GM18861 (cell line): ENCODE measurements at regions not wholly inside any gene's neighbourhood (a gene's known extent, or its start where the extent isn't known, plus 50 kb on each side); places are given as distances from the start of the nearest gene placed in this dataset.
A peak's percentile ranks its signal among the peaks of the same experiment; 100 is the strongest.

Experiments used
- ATAC-seq: cut with Tn5 transposase; IDR thresholded peaks from one replicate; pipeline ENCODE4 v1.9.1; 2021; ENCODE audit not compliant: unreplicated experiment

DNA sequence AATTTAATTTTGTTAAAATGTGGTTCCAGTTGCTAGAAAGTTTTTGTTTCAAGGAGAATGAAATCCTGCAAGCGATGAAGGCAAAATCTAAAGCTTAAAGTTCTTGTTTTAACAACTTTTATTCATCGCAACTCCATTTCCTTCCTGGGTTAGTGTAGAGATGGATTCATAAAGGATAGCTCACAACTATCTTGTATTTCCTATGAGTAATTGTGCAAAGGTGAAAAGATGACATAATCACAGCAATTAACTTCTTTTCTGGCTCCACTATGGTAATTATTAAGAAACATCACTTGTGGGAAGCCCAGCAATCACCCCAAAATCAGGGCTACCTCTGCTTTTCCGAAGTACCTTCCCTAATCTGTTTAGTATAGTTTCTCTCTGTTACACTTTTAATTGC is 80.8 kb upstream of the SEMA6A start:
- no peak for ATAC-seq

DNA sequence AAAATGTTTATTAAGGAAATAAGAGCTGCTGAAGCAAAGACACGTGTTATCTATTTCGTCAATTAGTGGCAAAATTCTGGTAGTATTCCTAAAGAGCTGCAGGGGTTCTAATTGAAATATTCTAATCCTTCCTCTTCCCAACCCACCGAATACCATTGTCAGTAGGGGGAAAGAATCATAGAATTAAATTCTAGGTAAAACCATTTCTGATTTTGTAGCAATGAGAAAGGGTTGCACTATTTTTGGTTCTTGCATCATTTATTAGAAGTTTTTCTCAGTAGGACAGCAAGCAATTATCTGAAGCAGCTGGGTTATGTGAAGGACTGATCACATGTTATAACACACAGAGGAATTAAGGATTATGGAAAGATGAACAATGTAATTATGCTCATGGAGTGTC is 80.3 kb upstream of the SEMA6A start:
- ATAC-seq, result no peak

DNA sequence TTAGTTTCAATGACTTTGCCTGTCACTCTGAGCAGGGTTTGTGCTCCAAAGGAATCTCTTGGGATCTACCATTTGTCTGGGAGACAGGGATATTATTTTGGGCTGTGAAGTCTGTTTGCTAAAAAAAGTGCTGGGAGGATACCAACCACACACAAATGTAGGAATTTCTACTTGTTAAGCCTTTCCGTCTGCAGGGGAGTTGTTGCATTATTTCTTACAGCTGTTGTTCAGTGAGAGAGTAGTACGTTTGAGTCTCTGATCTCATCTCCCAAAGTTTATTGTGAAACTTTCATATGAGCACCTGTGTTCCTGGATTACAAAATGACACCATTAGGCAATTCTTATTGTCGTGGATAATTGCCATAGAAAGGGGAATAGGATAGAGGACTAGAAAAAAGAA is 78.3 kb upstream of the SEMA6A start:
- no peak for ATAC-seq

GRCh38 chr5:116652196-116652729 is 77.6 kb upstream of the SEMA6A start:
- ATAC-seq, result peak; percentile 93

- ATAC-seq, result no peak
These were observed 77.0 kb upstream of the SEMA6A start for GRCh38 chr5:116651653-116652052.

DNA sequence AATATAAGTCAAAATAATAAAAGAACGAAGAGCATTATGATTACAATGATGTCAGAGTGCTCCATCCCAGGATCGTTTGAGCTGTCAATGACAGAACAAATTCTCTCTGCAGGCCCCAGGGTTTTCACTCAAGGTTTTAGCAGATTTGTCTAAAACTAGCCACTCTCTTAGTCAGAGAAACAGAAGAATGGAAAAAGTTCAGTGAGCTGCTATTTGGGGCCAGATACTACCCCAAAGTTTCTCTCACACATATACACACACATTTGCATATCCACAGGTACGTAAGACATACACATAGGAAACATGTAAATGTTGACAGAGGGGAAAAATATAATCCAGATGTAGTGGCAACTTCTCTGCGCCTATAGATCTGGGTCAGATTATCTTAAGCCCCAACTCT is 76.3 kb upstream of the SEMA6A start:
- ATAC-seq, result no peak

- ATAC-seq, result no peak
These were observed 75.9 kb upstream of the SEMA6A start for GRCh38 chr5:116650544-116650943.

DNA sequence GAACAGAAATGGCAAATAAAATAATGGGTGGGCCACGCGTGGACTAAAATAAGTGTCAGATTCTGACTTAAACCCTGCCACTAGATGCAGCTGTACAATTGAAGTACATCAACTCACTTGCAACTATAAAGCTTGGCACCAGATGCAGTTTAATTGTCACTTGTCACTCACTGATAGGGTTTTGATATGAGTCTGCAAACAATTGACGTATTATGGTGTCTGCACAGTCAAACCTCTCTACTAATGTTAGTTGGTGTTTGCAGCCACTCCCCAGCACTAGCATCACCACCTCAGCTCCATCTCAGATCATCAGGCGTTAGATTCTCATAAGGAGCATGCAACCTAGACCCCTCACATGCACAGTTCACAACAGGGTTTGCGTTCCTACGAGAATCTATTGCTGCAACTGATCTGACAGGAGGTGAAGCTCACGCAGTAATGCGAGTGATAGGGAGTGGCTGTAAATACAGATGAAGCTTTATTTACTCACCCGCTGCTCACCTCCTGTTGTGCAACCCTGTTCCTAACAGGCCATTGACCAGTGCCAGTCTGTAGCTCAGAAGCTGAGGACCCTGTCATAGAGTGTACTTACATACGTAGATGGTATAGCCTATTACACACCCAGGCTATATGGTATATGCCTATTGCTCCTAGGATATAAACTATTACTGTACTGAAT is 72.1 kb upstream of the SEMA6A start:
- ATAC-seq, result no peak

GRCh38 chr5:116645627-116646026 is 71.0 kb upstream of the SEMA6A start:
- ATAC-seq, result no peak

DNA sequence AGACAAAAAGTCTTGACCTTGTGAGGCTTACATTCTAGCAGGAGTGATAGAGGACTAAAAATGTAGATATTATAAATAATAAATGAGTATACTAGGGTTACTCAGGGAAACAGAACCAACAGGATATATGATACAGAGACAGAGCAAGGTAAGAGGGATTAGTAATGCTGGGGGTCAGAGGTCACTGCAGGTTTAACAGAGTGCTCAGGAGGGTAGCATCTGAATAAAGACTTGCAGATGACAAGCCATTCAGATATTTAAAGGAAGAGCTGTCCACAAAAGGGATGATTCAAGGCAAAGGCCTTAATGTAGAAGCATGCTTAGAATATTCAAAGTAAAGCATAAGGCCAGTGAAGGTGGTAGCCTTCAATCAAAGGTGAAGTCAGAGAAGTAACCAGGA is 65.6 kb upstream of the SEMA6A start:
- no peak for ATAC-seq

GRCh38 chr5:116637149-116637740 is 62.6 kb upstream of the SEMA6A start:
- ATAC-seq, result no peak

DNA sequence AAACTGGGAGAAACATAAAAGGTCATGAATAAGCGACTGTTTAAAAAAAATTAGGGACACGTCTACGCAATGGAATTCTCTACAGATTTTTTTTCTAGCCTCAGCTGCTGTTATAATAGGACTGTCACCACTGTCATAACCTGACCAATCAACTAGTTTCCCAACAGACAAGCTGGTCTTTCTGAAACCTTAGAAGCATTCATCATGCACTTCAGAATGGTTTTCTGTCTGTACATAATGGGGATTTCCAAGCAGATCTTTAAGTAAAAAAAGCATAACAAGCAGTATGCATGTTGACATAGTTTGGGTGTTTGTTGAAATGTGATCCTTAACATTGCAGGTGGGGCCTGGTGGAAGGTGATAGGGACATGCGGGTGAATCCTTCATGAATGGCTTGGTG is 58.3 kb upstream of the SEMA6A start:
- ATAC-seq, result no peak

- ATAC-seq, result no peak
These were observed 56.5 kb upstream of the SEMA6A start for GRCh38 chr5:116631147-116631546.

- no peak for ATAC-seq
These were observed 54.5 kb upstream of the SEMA6A start for GRCh38 chr5:116629168-116629567.

DNA sequence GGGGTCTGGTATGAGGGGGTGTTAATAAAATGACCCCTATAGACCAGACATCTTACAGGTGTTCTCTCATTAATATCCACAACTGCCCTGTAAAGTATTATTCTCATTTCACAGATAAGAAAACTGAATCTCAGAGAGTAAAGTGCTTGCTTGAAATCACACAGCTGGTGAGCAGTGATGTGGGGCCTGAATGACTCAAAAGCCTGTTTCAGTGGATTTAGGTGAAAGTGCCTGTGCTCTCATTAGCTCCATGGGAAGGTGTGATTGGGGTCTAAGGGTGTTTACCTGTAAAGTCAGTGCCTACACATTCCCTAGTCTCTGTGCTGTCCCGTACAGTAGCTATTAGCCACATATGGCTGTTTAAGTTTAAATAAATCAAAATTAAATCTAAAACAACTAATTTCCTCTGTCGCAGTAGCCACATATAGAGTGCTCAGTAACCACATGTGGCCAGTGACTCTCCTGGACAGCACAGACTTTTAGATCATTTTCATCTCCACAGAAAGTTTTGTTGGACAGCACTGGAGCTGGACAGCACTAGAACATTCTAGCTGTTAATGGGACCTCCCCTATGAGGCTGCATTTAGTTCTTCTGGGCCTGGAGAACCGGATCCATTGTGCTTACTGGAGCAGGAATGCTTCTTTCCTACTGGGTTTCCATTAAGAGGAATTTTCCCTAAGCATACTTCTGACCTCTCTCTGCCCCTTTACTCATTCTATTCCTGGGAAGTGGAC is 52.5 kb upstream of the SEMA6A start:
- peak; percentile 61 for ATAC-seq

DNA sequence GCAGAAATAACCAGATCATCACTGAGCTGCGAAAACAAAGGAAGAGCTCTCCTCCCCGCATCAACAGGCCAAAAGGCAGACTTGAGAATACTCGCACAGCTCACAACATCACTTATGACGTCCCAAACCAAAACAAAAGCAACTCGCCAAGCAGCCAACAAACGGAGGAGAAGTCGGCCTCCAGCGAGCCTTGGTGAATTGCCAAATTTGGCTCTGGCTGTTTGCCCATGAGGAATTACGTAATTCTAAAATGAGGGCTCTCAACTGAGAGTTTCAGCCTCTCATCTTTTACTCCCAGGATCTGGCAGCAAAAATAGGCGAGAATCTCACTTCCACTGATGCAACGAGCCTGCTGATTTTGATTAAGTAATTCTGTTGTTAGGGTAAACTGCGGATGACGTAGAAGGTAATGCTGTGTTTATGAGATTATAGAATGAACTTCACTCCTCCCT is 51.7 kb upstream of the SEMA6A start:
- no peak for ATAC-seq
